ENCODE measurements at regions not wholly inside any gene's neighbourhood (a gene's known extent, or its start where the extent isn't known, plus 50 kb on each side); places are given as distances from the start of the nearest gene placed in this dataset.
"Not testable (repeated sequence)": the region's sequence is repeated elsewhere in the genome, so short reads cannot be mapped to it uniquely, and the experiment has no call there.

GRCh38 chr10:32141018-32141807 lies 85.0 kb upstream of the KIF5B start:
- DNase-seq (ENCODE audit: low read depth in 2 of 2): no peak

GRCh38 chr10:32140403-32140802 lies 84.2 kb upstream of the KIF5B start:
- DNase-seq (ENCODE audit: low read depth in 2 of 2): no peak

GRCh38 chr10:32139223-32140073 lies 83.2 kb upstream of the KIF5B start:
- DNase-seq (ENCODE audit: low read depth in 2 of 2): no peak

GRCh38 chr10:32136927-32137326 lies 80.7 kb upstream of the KIF5B start:
- not testable (repeated sequence) for DNase-seq (ENCODE audit: low read depth in 2 of 2)

- DNase-seq (ENCODE audit: low read depth in 2 of 2): not testable (repeated sequence)
These were observed 79.6 kb upstream of the KIF5B start for GRCh38 chr10:32135796-32136195.

GRCh38 chr10:32132357-32132946 lies 76.2 kb upstream of the KIF5B start:
- no peak for DNase-seq (ENCODE audit: low read depth in 2 of 2)

- no peak for DNase-seq (ENCODE audit: low read depth in 2 of 2)
These were observed 75.2 kb upstream of the KIF5B start for GRCh38 chr10:32131388-32131787.

- no peak for DNase-seq (ENCODE audit: low read depth in 2 of 2)
These were observed 74.6 kb upstream of the KIF5B start for GRCh38 chr10:32130788-32131187.

- no peak for DNase-seq (ENCODE audit: low read depth in 2 of 2)
These were observed 68.8 kb upstream of the KIF5B start for GRCh38 chr10:32125023-32125422.

- DNase-seq (ENCODE audit: low read depth in 2 of 2): no peak
These were observed 66.8 kb upstream of the KIF5B start for GRCh38 chr10:32123021-32123420.

GRCh38 chr10:32121648-32122047 lies 65.4 kb upstream of the KIF5B start:
- DNase-seq (ENCODE audit: low read depth in 2 of 2): no peak

- DNase-seq (ENCODE audit: low read depth in 2 of 2): no peak
These were observed 63.9 kb upstream of the KIF5B start for GRCh38 chr10:32120147-32120546.

- DNase-seq (ENCODE audit: low read depth in 2 of 2): no peak
These were observed 58.3 kb upstream of the KIF5B start for GRCh38 chr10:32114508-32114907.

GRCh38 chr10:32112055-32112454 lies 55.8 kb upstream of the KIF5B start:
- DNase-seq (ENCODE audit: low read depth in 2 of 2): no peak

GRCh38 chr10:32111585-32111984 lies 55.4 kb upstream of the KIF5B start:
- DNase-seq (ENCODE audit: low read depth in 2 of 2): no peak

- no peak for DNase-seq (ENCODE audit: low read depth in 2 of 2)
These were observed 54.6 kb upstream of the KIF5B start for GRCh38 chr10:32110790-32111189.

GRCh38 chr10:32109603-32110002 lies 53.4 kb upstream of the KIF5B start:
- DNase-seq (ENCODE audit: low read depth in 2 of 2): no peak
